GM18858 (cell line): ENCODE measurements at regions not wholly inside any gene's neighbourhood (a gene's known extent, or its start where the extent isn't known, plus 50 kb on each side); places are given as distances from the start of the nearest gene placed in this dataset.
"Not testable (repeated sequence)": the region's sequence is repeated elsewhere in the genome, so short reads cannot be mapped to it uniquely, and the experiment has no call there.

Experiments used
- ATAC-seq: cut with Tn5 transposase; IDR thresholded peaks from one replicate; pipeline ENCODE4 v1.9.1; 2021; ENCODE audit not compliant: unreplicated experiment

DNA sequence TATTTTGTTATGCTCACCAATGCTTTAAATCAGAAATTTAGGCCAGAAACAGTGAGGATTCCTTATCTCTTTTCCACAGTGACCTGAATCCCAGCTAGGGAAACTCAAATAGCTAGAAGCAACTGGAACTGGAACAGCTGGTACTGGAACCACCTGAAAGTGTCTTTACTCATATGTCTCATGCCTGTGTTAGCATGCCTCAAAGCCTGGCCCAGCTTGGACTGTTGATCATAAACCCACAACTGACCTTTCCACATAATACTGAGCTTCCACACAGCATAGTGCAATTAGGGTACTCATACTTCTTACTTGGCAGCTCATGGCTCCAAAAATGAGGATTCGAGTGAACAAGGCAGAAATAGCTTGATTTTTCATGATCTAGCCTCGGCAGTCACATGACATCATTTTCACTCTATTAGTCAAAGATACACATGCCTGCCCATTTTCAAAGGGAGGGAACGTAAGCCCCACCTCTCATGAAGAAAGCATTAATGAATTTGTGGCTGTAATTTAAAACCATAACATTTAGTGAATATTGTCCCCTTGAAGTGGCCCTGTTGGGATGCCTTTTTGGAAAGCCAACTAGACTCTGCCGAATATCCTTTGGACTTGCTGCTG is 80.8 kb upstream of the ACSL1 start:
- ATAC-seq = no peak

DNA sequence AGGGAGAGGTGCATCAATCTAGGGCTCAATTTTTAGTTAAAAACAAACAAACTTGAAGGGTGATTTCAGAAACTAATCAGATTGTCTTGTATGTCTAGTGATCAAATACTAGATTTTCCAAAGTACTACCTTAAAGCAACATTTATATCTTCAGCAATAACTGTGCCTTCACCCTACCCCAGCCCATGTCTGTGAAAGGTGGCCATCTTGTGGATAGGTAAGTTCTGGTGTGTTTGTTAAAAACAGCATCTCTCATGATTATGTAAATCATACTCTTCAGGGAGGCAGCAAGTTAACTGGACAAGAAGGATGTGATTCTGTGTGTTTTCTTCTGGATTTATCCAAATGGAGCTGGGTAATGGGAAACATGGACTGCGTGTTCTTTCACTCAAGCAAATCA is 81.4 kb upstream of the ACSL1 start:
- ATAC-seq = no peak

DNA sequence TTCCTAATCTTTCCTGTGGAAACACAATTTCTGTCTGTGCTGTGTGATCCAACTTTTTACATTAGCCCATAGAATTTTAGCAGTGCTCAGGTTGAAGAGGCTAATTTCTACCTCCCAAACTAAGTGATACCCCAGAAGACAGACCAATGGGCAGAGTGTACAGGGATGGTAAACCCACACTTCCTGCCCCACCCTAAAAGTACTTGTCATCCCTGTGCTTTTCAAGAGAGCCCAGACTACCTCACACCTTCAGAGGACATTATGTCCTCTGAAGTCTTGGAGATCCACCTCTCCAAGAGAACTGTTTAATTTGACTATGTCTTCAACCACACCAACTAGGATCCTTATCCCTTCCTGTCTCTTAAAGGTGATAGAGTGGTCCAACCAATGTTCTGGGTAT is 82.0 kb upstream of the ACSL1 start:
- no peak for ATAC-seq

DNA sequence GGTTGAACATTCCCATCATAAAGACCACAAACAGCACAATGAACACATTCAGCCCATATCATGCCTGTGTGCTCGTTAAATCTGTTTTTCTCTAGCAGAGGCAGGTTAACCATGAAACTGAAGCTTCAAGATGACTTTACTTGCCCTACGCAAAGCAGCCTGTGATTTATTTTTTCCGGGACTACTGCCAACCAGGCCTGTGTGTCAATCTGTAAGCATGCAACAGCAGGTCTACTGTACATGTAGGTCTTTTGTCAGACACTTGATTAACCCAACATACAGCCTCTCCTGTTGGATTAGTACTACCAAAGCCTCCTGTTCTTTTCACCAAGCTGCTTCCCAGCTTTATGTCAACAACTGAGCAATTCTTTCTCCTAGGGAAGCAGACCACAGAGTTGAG is 85.5 kb upstream of the ACSL1 start:
- no peak for ATAC-seq

DNA sequence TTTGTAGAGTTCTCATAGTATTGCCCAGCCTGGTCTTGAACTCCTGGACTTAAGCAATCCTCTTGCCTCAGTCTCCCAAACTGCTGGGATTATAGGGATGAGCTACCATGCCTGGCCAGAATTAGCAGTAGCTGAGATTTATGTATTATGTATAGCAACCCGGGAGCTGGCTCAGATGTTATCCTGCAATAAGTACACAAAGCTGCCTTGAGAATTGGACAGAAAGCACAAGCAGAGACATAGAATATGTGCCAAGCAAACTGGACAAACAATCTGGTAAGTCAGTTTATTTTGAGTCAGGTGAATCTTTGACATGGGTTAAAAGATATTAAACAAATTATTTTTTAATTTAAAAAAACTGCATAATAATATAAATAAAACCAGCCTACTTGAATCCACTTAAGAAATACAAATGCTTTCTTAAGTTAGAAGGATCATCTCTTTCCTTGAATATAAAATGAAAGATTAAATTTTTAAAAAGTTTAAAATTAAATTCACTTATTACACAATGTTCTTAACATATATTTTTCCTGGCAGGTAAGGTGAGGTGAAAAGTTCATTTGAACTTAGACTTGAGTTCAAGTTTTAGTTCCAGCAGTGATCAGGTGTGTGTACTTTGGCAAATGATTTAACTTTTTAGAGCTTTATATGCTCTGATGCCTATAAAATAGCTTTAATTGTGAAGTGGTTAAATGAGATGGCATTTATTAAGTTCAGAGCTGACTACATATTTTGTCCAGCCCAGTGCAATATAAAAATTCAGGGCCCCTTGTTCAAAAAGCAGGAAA is 87.8 kb upstream of the ACSL1 start:
- ATAC-seq = no peak

DNA sequence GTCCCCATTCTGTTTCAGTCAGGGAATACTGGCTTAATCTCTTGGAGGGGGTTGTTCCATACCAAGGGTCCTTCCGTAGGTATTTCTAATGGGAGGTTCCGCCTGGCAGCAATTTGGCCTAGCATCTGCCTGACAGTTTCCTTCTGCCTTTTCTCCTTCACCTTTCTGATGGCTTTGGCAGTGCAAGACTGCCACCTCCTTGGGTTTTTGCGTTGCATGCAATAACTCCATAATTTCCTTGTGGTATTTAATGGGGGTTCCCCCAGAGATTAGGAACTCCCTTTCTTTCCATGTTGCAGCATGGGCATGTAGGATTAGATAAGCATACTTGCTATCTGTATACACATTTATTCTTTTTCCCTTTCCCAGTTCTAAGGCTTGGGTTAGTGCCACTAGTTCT is 93.0 kb upstream of the ACSL1 start:
- ATAC-seq = not testable (repeated sequence)

DNA sequence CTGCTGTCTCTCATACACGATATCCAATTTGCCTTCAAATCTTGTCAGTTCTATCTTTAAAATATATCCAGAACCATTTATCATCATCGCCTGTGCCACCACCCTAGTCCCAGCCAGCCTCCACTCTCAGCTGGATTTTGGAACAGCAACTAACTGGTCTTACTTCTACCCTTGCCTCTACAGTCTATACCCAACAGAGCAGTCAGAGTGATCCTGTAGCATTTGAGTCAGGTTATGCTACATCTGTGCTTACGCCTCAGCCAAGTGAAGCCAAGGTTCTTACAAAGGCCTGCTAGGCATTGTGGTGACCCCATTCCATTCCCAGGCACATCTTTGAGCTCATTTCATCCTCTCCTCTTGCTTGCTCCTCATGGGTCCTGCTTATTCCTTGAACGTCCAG is 95.7 kb upstream of the ACSL1 start:
- no peak for ATAC-seq

DNA sequence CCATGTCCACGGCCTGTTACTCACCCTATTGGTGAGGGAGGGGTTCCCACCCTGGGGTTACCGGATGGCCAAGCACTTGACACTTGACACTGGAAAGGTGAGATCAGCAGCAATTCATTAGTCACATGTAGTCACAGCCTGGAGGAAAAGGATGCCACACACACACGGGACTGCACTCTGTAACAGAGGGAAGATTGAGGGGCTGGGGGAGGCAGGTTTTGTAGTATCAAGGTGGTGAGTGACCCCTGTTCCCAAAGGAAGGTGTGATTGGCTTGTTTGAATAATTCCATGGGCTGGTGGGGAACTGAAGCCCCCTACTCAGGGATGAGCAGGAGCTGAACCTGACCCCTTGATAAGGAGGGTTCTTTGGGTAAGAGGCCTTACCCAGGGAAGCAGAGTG is 96.0 kb upstream of the HELT start:
- ATAC-seq = no peak

DNA sequence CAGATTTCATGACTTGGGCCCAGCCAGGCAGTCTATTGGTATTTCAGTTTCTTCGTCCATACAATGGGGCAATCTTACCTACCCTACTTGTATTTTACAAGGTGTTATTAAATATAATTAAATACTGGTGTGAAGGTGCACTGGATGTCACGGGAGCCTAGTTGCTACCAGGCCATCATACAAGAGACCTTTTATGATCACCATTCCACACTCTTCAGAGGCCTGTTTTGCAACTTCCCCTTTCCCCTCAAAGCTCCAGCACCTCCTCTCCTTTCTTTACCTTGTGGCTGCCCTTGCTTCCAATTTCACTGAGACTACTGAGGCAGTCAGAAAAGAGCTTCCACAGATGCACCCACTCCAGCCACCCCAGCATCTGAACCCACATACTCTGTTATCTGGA is 93.8 kb upstream of the HELT start:
- ATAC-seq = no peak

DNA sequence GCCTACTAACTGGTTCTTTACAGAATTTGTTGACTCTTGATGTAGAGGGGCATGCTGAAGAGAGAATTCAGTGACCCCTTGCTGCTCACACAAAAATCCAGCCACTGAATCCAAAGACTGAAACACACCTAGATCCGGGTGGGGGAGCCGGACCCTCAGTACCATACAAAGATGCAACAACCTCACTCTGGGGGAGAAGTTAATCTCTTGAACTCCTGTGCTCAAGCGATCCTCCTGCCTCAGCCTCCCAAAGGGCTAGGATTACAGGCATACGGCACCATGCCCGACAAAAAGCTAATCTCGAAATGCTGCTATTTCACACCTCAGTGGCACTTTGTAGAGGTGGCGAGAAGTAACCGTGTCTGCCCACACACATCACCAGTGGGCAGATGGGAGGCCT is 88.8 kb upstream of the HELT start:
- ATAC-seq = no peak

DNA sequence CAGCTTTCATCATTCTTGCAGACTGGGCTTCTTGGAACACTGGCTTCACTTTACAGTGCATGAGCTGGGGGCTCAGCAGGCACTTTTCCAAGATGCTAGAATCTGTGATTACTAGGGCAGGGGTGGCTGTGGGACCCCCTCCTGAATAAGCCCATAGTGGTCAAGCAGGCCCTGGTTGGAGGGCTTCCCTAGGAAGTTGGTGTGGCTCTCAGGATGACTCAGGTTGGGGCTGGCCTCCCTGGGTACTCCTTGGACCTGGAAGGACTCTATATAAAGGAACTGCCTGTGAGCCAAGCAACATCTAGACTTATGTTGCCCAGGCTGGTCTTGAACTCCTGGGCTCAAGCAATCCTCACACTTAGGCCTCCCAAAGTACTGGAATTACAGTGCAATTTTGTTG is 88.3 kb upstream of the HELT start:
- no peak for ATAC-seq

DNA sequence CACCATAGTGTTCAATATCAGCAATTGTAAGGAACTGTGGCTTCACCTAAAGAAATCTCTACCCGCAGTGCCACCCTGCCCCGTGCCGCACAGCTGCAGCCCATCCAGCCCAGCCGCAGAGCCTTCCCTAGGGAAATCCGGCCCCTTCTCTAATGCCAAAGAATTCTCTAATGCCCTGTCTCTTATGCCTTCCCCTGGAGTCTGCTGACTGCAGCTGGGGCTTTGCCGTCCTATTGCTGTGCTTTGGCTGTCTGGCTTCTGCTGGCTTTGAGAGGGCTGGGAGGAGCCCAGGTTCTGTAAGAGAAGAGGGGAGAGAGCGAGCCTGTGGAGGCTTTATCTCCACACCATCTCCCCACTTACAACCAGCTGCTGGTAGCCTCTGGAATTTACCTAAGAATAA is 85.9 kb upstream of the HELT start:
- no peak for ATAC-seq

DNA sequence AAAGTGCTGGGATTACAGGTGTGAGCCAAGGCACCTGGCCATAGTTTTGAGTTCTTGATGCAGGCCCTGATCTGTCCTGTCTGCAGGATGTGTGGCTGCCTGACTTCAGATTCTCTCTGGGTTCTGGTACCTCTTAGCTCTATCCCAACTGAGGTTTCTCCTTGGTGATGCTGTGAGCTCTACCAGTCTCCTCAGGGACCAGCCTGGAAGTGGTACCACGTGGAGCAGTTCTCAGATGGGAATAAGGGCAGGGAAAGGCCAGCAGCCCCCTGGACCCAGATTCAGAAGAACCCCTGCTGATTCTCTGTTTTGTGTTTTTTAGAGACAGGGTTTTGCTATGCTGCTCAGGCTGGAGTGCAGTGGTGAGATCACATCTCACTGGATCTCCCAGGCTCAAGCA is 85.0 kb upstream of the HELT start:
- ATAC-seq = no peak

DNA sequence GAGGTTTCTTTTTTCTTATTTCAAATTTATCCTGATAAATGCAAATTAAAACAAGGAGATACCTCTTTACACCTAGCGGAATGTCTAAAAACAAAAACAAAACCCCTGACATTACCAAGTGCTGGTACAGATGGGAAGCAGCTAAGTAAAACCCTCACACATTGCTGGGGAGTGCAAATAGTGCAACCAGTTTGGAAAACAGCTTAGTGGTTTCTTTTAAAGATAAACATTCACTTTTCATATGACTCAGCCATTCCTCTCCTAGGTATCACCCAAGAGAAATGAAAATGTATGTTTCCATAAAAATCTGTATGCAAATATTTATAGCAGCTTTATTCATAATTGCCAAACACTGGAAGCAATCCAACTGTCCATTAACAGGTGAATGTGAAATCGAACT is 84.1 kb upstream of the HELT start:
- no peak for ATAC-seq

DNA sequence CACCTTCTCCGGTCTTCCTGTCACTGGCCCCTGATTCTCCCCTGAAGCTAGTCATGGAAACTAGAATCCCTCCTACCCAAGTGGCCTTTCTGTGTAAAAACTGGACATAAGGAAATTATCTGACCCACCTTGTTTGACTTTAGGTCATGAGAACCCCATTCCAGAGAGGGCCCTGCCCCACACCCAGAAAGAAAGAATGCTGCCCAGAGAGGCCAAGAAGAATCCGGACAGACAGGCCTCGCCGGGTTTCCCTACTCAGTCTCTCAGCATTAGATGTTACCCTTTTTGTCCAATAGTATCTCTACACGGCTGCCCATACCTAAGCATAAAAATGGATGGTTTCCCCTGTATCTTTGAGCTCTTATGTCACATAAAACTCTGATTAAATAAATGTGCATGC is 83.3 kb upstream of the HELT start:
- ATAC-seq = no peak

DNA sequence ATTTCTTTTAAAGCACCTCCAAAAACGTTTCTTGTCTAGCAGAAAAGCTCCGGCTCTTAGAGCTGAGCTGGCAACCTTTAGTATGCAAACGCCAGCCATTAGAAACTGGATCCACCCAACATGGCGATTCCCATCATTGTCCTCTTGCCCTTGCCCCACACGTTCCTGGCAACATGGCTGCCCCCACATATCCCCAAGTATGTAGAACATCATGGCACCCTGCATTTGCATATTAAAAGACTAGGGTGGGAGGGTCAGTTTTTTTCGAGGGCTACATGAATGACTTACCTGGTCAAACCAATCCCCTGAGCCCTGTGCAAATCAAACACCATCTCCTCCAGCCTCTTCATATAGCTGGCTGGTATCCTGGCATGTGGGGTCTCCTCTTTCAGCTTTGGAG is 82.2 kb upstream of the HELT start:
- no peak for ATAC-seq

DNA sequence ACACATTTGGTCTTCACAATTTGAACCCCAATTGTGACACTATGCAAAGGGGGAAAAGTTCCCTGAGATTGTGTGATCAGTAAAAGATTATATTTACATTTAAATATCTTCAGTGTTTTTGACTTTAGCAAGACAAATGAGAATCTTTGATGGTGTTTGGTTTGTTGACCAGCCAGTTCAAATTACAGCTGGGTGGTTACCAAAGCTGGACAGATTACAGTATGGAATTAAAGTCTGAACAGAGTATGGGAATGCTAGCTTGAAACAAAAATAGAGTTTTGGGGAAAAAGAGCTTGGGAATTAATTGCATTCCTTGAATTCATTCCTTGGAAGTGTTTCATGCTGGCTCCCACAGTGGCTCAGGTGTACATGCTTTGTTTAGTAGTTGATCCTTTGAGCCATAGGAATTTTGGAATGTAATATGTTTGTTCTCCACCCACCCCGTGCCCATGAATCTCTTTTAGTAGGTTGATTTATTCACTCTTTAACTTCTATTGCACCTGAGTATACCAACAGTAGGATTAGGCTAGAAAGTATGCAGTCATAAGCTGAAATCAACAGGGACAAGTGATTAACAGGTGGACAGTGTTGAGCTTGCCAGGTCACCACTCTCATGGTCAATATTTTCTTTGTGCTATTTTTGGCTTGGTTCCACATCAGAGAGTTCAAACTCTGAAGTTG is 81.1 kb upstream of the HELT start:
- ATAC-seq = no peak

DNA sequence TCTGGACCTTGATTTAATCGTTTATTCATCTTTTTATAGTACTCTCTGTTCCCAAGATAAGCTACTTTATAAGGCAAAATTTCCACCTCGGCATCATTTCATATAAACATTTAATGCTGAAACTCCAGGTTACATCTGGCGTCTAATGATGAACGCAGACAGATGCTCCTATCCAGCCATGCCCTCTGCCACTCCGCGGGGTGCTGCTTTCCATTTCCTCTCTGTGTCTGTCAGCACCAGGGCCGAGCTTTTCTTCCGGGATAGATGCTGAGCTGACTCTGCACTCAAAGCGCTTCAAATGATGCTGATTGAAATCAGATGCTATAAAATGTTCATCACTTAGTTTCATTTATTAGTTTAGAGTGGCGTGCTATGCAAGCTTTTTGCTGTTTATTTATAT is 80.5 kb upstream of the HELT start:
- no peak for ATAC-seq

DNA sequence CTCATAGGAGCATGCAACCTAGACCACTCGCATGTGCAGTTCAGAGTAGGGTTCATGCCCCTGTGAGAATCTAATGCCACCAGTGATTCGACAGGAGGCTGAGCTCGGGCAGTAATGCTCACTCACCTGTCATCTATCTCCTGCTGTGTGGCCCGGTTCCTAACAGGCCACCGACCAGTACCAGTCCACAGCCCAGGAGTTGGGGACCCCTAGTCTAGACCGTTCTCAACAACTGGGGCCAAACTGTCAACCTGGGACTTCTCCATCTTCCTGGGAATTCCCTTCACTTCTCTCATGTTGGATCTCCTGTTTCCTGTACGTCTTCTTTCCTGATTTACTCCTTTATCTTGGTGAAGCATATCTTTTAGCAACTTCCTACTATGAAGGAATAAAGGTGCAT is 79.4 kb upstream of the HELT start:
- no peak for ATAC-seq

DNA sequence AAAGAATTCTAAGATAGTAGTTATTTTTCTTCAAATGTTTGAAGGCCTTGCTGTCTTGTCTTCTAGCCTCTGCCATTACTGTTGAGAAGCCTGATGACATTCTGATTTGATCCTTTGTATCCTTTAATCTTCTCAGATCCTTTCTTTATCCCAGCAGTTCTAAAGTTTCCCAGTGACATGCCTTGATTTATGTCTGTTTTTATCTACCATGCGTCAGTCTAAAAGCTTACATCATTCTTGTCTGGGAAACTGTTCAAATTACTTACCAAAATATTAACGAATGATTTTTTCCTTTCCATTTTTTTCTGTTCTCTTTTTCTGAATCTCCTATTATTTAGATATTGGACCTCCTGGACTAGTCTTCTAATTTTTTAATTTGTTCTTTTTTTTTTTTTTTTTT is 78.3 kb upstream of the HELT start:
- no peak for ATAC-seq

DNA sequence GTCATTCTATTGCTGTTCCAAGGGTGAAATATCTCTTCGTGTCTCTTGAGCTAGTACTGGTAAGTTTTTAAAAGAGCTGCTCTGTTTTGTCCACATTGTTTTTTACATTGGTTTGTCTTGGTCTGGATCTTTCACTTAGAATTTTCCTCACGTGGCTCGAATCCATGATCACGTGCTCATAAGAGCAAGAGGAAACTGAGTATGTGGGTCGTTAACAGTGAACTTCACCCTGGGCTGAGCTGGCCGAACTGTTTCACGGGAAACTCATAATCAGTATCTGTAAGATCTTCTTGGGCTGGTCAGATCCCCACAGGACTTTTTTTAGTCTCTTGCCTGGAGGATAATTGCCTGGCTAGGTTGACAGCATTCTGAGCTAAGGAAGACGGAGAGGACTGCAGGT is 77.8 kb upstream of the HELT start:
- no peak for ATAC-seq

DNA sequence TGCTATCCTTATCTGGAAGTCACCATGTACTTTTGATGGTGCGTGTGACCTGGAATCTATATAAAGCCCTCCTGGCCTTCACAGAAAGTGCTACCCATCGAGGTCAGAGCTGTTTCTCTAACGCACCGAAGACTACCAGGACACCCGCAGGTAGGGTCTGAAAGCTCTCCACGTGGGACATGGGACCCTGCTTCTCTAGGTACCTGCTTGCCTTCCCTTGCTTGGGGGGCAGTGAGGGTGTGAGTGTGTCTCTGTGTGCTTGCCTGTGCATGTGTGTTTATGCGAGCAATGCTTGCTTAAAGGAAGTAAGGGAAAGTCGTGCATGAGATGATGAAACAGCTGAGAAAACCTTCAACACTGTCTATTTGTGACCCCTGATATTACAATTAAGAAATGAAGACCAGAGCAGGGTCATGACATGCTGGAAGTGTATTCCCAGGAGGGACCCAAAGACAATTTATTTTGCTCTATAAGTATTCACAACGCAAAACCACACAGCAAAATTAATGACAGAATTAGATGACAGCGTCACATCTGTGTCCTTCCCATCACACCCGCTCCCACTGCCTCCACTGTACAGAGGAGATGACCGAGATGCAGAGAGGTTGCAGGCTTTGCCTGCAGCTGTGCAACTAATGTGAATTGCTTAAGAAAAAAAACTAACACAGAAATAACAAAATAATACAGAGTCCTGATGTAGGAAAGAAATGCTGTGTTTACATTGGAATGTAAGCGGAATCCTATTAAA is 76.4 kb upstream of the HELT start:
- no peak for ATAC-seq
